ENCODE measurements at regions not wholly inside any gene's neighbourhood (a gene's known extent, or its start where the extent isn't known, plus 50 kb on each side); places are given as distances from the start of the nearest gene placed in this dataset.

GRCh38 chr2:241937297-241937696 is 67.8 kb downstream of the RTP5 start:
- Histone ChIP-seq H3K27me3 (ENCODE audit: insufficient read depth, low read length) (no peaks in the 10 kb centered on the region), H2AK5ac (ENCODE audit: insufficient read length, low read length) (no peak overlapping the region), H3K14ac (ENCODE audit: insufficient read depth, low read length) (no peak overlapping the region), H4K91ac (ENCODE audit: insufficient read length, low read depth, low read length) (no peak overlapping the region), H2BK15ac (ENCODE audit: low read depth, low read length) (no peak overlapping the region), H2BK20ac (ENCODE audit: low read depth, low read length, poor library complexity, severe bottlenecking) (no peak overlapping the region), H3K23me2 (ENCODE audit: insufficient read length, low read depth, low read length, poor library complexity, severe bottlenecking) (no peaks in the 10 kb centered on the region), H3K23ac (ENCODE audit: insufficient read length, low read depth, low read length) (no peak overlapping the region), H3T11ph (ENCODE audit: low read length) (no peak overlapping the region), H4K20me1 (ENCODE audit: control insufficient read depth, insufficient read depth, insufficient read length) (no peaks in the 10 kb centered on the region), H4K8ac (replicated peaks; ENCODE audit: insufficient read length, low read depth, low read length) (no peak overlapping the region), H3K9ac (ENCODE audit: extremely low read depth, insufficient read length, low read length) (no peak overlapping the region), H3K56ac (ENCODE audit: insufficient read length, low read depth, low read length) (no peak overlapping the region), H3K79me1 (ENCODE audit: insufficient read depth, low read depth, low read length, poor library complexity, severe bottlenecking) (no peaks in the 10 kb centered on the region), H2BK12ac (ENCODE audit: insufficient read length, low read depth, low read length) (no peak overlapping the region), H4K5ac (ENCODE audit: insufficient read length, low read depth, low read length) (no peak overlapping the region), H3K4me2 (ENCODE audit: insufficient read depth, insufficient read length, low read length) (no peak overlapping the region), H3K27ac (ENCODE audit: insufficient read length, low read depth, low read length) (no peak overlapping the region), H3K18ac (ENCODE audit: insufficient read length, low read depth, low read length) (no peak overlapping the region), H3K4me1 (ENCODE audit: insufficient read depth, low read length) (no peaks in the 10 kb centered on the region), H2BK5ac (ENCODE audit: insufficient read length, low read length) (no peak overlapping the region), H2BK120ac (ENCODE audit: low read depth, low read length, poor library complexity, severe bottlenecking) (no peak overlapping the region), H3K79me2 (ENCODE audit: insufficient read depth, low read length) (no peaks in the 10 kb centered on the region), H3K9me3 (ENCODE audit: control insufficient read depth, low read depth, low read length) (peaks cover 3% of the 10 kb centered on the region), H2AFZ (ENCODE audit: low read length) (no peak overlapping the region), H3K4ac (ENCODE audit: low read depth, low read length) (no peak overlapping the region)
- Mint-ChIP-seq H3K36me3 (ENCODE audit: insufficient read depth in 1 of 3, low read depth in 3 of 3) (peaks cover 9 to 16% (median 12%) of the 10 kb centered on the region in 3 experiments), H3K27ac (no peak overlapping the region), H3K27me3 (ENCODE audit: low read depth) (peaks cover 7% of the 10 kb centered on the region), H3K4me1 (0 out of 4 replicates have a peak, but pooled peaks cover 0 to 2% of the 10 kb centered on the region in 2 experiments), H3K9me3 (peaks cover 19 to 26% of the 10 kb centered on the region in 2 experiments), H3K4me3 (no peak overlapping the region)
- TF ChIP-seq CTCF (conservative IDR thresholded peaks at IDR 0.05): no peak
- DNase-seq: no peak
- no CpG with 5 or more reads among the region's 15 CpGs for WGBS (ENCODE audit: extremely low coverage, insufficient read length, low lambda C conversion rate)
